Limb (tissue), 2 donors: ENCODE measurements at regions not wholly inside any gene's neighbourhood (a gene's known extent, or its start where the extent isn't known, plus 50 kb on each side); places are given as distances from the start of the nearest gene placed in this dataset.

Experiments used
- DNase-seq, 2 donors: peaks; one replicate each; pipeline ENCODE4 v3.0.0-alpha.2; 2016; ENCODE audit errors: extremely low spot score in 2 of 2

DNA sequence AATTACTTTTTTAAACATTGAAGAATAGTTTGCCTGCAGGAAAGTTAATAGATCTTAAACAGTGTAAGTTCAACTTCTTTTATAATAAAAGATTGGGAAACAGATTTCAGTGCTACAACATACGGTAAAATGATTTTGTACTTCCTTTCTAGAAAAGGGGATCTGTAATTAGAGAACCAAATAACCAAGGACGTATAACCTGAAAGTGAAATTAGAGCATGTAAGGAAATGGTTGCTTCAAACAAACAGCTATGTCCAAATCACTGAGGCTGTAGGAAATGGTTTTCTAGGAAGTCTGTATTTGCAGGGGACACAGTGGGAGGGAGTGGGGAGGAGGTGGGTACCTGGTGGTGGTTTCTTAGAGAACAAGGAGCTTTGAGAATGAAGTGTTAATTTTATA lies 57.9 kb upstream of the EXOC6 start:
- no peak for DNase-seq

DNA sequence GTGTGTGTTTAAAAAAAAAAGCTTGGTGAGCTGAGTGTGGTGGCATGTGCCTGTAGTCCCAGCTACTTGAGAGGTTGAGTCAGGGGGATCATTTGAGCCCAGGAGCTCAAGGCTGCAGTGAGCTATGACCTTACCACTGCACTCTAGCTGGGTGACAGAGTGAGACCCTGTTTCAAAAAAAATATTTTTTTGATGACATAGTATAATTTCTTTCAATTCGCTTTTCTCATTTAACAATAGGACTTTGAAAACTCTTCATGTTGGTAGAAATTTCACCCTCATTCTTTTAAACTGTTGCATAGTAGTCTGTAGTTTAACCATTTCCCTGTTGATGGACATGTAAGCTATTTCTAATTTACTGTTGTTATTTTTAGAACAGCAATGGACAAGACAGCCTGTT lies 55.7 kb upstream of the EXOC6 start:
- DNase-seq, result no peak
